Posterior cingulate gyrus (tissue), 11 donors: ENCODE measurements at regions not wholly inside any gene's neighbourhood (a gene's known extent, or its start where the extent isn't known, plus 50 kb on each side); places are given as distances from the start of the nearest gene placed in this dataset.
"Not testable (repeated sequence)": the region's sequence is repeated elsewhere in the genome, so short reads cannot be mapped to it uniquely, and the experiment has no call there.

Experiments used
- DNase-seq, 10 donors: peaks; one replicate each; pipeline versions ENCODE4 v3.0.0 to v3.0.0-alpha.2; 2020 to 2021; ENCODE audit warnings: mixed read lengths in 3 of 10
- intact Hi-C: fragments of 100-400 bp; cut with DNase I; formaldehyde crosslinking; loops from one replicate; pipeline ENCODE4 v1.15.1; 2023

DNA sequence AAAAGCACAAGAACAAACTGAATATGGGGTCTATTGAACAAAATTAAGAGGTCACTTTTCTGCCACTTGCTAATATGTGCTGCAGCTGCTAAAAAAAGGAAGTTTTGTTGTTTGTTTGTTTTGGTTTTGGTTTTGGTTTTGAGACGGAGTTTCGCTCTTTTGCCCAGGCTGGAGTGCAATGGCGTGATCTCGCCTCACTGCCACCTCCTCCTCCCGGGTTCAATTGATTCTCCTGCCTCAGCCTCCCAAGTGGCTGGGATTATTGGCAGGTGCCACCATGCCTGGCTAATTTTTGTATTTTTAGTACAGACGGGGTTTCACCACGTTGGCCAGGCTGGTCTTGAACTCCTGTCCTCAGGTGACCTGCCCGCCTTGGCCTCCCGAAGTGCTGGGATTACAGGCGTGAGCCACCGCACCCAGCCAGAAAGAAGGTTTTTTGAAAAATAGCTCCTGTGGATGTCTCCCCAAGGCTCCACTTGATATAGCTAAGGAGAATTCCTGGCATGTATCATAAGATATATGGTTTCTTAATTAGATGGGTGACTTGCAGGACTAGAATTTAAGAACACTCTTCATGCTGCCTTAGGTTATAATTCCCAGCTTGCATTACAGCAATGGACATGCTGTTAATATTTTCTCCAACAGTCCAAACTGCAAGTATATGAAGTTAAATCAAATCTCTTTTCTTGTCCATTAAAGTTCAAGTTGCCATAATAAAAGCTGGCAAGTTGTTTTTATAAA lies 237.6 kb upstream of the AMIGO2 start:
- intact Hi-C loops: no loop called here
- no peak for DNase-seq

DNA sequence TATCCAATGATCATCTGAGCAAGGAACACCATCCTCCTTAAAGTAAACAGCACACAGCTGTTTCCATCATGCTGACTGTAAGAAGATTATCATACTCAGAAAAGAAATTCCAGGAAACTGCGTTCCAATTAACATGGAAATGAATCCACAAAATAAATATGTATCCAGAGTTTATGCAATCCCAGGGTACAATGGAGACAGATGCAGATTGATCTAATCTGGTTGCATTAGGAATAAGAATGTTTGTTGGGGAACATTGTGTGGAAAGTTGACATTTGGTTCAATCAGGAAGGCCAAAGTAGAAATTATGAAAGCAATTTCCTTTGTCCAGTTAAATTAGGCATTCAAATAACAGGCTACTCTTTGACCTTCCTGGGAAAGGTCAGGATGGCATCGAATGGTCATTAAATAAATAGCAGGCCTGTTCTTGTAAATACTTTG lies 236.9 kb upstream of the AMIGO2 start:
- DNase-seq: no peak
- intact Hi-C loops: no loop called here

DNA sequence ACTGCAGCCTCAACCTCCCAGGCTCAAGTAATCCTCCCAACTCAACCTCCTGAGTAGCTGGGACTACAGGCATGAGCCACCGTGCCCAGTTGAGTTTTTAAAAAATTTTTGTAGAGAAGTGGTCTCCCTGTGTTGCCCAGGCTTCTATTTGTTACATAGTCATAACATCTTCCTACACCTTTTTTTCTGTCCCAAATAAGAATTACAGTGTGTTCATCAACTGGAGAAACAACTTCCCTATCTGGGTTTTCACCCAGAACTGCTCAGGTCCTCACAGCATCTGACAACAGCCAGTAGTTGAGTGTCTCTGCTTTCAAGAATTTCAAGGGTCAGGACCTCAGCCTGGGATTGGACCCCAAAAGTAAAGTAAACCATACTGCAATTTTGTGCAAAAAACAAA lies 235.2 kb upstream of the AMIGO2 start:
- intact Hi-C loops: no loop called here
- no peak for DNase-seq

DNA sequence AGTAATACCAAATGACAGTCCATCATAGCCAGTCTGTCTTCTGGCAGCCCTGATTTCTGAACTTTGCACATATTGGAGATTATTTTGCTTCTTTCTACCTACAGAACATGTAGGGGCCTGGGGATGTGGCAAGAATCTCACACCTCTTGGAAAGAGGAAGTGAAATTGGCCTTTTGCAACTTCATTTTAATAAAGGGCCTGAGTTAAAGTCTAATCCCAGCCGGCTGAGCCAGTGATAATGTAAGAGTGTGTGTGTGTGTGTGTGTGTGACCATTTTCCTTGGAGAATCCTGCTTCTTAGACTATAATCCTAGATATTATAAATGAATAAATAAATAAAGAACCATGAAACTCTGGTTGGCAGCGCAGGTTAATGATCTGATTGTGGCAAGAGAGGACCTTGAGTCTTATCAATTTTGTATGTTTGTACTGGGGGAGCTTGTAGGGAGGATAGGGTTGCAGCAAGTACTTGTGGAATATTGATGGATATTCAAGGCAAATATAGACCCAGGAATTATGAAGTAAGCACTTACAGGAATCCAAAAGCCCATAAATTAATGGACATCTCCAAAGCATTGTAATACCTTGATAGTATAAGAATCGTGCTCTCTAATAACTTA lies 233.2 kb upstream of the AMIGO2 start:
- DNase-seq: no peak
- intact Hi-C loops: no loop called here

DNA sequence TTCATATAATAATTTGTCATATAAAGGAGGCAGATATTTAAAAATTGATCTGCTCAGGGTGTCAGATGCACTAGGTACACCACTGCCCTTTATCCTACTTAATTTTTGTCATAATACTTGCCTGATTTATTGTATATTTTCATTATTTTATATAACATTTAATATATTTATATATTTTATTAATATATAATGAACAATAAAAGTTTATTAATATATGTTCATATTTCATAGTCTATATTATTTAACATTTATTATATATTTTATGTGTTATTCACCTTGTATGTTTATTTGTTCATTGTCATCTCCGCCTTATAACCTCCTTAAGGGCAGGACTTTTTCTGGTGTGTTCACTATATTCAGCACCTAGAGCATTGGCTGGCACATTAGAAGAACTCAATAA lies 232.4 kb upstream of the AMIGO2 start:
- intact Hi-C loops: no loop called here
- DNase-seq: no peak

DNA sequence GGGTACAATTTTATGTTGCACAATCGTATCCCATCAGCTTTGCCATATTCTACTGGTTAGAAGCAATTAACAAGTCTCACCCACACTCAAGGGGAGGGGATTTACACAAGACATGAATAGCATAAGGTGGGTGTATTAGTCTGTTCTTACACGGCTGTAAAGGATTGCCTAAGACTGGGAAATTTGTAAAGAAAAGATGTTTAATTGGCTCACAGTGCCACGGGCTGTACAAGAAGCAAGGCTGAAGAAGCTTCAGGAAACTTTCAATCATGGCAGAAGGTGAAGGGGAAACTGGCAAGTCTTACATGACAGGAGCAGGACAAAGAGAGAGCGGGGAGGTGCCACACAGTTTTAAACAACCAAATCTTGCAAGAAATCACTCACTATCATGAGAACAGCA lies 231.8 kb upstream of the AMIGO2 start:
- intact Hi-C loops: no loop called here
- DNase-seq: no peak

DNA sequence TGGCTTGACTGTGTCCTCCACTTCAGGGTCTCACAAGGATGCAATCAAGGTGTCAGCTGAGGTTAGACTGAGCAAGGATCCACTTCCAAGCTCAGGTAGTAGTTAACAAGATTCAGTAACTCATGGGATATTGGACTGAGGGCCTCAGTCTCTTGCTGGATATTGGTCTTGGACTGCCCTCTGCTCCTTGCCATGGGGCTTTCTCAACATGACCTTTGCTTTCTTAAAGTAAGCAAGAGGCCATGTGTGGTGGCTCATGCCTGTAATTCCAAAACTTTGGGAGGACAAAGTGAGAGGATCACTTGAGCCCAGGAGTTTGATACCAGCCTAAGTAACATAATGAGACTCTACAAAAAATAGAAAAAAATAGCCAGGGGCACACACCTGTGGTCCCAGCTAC lies 231.3 kb upstream of the AMIGO2 start:
- no peak for DNase-seq
- intact Hi-C loops: no loop called here

DNA sequence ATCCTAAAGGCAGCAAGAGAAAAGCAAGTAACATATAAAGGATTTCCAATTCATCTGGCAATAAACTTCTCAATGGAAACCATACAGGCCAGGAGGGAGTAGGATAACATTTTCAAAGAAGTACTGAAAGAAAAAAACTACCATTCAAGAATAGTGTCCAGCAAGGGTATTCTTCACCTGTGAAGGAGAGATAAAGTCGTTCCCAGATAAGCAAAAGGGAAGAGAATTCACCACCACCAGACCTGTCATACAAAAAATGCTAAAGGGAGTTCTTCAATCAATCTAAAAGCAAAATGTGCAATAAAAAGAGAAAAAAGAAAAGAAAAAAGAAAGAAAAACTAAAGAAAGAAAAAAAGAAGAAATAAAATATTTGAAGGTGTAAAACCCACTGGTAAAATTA lies 228.9 kb upstream of the AMIGO2 start:
- intact Hi-C loops: no loop called here
- no peak for DNase-seq

DNA sequence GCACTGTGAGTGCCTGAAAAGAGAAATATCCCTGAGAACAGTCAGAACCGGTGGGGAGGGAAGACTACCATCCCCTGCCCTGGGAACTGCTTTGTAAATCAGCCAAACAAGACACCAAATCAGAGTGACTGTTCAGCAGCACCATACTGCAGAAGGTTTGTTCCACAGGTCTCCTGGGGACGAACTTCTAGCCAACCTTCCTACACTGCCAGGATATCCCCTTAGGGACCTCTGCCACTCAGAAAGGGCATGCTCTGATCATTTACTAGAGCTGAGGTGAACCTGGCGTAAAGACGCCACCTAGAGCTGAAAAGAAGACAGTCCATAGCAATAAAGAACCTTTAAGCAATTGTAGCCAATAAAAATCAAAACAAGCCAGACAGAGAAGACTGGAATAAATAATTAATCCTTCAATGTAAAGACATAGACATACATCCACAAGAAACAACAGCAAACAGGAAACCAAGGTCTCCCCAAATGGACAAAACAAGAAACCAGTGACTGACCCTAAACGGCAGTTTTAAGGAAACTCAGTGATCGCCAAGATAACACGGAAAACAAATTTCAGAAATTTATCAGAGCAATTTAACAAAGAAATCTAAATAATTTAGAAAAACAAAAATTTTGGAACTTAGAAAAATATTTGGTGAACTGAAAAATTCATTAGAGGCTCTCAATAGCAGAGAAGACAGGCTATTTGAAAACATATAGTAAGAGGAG lies 228.1 kb upstream of the AMIGO2 start:
- intact Hi-C loops: no loop called here
- no peak for DNase-seq

DNA sequence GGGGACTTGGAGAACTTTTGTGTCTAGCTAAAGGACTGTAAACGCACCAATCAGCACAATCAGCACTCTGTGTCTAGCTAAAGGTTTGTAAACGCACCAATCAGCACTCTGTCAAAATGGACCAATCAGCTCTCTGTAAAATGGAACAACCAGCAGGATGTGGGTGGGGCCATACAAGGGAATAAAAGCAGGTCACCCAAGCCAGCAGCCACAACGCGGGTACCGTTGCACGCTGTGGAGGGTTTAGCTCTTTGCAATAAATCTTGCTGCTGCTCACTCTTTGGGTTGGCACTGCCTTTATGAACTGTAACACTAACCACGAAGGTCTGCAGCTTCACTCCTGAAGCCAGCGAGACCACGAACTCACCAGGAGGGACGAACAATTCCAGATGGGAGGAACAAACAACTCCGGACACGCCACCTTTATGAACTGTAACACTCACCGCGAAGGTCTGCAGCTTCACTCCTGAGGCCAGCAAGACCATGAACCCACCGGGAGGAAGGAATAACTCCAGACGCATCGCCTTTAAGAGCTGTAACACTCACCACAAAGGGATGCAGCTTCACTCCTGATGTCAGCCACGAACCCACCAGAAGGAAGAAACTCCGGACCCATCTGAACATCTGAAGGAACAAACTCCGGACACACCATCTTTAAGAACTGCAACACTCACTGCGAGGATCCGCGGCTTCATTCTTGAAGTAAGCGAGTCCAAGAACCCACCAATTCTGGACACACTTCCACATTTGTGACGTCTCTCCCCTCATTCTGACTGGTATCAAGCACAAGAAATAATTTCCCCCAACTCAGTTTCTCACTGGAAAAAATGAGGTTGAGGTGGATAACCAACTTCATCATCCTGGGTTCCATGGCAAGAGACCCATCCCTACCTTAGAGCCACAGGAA lies 227.3 kb upstream of the AMIGO2 start:
- DNase-seq, intact Hi-C loops: not testable (repeated sequence)

DNA sequence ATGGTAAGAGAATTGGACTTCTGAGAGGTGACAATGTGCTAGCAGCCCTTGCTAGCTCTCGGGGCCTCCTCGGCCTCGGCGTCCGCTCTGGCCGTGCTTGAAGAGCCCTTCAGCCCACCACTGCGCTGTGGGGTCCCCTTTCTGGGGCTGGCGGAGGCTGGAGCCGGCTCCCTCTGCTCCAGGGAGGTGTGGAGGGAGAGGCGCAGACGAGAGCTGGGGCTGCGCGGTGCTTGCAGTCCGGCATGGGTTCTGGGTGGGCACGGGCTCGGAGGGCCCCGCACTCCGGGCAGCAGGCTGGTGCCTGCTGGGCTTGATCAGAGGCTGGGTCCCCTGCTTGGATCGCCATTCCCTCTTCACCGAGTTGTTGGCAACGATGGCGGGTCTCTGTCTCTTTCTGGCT lies 226.4 kb upstream of the AMIGO2 start:
- intact Hi-C loops: no loop called here
- peak in 1 of 10 donors; percentile 68 for DNase-seq

DNA sequence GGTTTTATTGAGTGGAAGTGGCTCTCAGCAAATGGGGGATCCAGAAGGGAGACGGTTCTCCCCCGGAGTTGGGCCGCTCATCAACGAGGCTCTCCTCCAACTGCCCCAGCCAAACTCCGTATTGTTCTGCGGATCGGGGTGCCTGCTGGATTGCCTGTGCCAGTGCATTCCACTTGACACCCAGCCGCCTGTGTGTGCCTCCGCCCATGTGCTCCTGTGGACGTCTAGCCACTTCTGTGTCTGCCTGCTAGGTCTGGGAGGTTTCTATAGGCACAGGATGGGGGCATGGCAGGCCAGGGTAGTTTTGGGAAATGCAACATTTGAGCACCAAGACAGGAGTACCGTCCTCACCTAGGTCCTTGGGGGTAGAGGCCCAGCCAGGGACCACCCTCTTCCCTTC lies 225.7 kb upstream of the AMIGO2 start:
- peak in 1 of 10 donors; percentile 76 for DNase-seq
- intact Hi-C loops: no loop called here

DNA sequence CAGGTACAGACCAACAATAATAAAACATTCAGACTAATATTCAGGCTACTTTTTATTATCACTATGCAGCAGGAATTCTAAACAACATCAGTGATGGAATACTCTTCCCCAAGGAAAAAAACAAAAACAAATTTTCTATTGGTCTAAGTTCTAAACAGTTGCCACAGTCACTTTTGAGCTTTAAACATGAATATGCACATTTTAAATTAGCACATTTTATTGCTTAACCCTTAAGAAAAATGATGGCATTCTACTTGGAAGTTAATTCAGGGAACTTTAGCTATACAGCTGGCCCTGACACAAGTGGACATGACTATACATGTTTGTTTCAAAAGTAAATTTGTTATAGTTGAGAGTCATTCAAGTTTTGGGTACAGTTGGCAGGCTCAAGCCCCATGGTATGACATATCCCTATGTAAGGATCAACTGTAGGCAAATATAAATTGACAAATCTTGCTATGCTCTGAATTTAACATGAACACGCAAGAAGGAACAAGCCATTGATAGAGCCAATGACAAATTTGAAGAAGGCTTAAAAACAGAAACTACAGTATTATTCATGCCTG lies 224.3 kb upstream of the AMIGO2 start:
- intact Hi-C loops: no loop called here
- DNase-seq: no peak

DNA sequence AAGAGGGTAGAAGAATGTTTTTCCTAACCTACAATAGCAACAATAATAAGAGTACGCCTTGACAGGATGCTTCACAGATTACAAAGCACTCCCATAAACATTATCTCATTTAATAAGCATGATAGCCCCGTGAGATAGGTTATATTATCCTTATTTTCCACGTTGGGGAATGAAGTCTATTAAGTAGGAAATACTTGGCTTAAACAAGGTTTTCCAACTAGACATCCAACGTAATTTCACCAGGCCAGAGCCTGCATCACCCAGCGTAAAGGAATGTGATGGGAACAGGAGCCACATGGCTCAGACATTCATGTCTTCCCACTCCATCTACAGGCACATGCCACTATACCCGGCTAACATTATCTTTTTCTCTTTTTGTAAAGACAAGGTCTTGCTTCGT lies 223.4 kb upstream of the AMIGO2 start:
- no peak for DNase-seq
- intact Hi-C loops: no loop called here

DNA sequence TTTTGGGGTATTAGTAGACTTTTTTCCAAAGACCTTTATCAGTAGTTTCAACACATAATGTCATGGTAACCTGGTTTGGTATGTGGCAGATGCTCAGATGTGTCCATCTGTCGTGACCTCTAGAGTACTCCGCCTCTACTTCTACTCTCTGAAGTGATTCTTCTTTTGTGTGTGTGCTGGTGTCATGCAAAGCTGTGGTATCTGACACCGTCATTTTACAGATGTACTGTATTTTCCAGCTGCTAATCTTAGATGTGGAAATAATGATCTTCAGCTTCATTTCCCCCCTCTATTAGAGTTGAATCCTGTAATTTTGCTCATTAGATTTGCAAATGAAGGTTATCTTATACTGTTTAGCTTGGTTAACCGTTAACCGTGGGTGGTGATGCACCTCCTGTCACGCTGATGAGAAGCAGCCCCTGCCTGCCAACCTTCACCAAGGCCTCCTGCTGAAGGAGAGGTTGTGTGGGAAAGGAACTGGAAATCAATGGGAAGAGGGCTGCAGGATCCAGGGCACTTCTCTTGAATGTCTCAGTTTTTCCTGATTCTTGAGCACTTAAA lies 222.4 kb upstream of the AMIGO2 start:
- no peak for DNase-seq
- intact Hi-C loops: no loop called here

DNA sequence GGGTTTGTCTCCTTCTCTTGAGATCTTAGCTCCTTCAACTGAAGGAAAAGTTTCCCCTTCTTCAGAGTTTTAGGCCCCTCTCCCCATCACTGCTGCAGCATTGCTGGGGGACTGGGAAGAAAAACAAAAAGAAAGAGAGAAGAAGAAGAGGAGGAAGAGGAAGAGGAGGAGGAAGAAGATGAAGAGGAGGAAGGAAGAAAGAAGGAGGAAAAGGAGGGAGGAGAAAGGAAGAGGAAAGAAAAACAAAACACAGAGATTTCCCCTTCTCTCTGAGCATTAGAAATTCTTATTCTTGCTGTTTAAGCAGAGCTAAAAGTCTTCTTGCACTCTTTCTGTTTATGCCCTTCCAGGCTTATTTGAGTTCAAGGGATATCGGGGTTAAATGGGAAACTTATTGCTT lies 219.8 kb upstream of the AMIGO2 start:
- intact Hi-C loops: no loop called here
- no peak for DNase-seq

DNA sequence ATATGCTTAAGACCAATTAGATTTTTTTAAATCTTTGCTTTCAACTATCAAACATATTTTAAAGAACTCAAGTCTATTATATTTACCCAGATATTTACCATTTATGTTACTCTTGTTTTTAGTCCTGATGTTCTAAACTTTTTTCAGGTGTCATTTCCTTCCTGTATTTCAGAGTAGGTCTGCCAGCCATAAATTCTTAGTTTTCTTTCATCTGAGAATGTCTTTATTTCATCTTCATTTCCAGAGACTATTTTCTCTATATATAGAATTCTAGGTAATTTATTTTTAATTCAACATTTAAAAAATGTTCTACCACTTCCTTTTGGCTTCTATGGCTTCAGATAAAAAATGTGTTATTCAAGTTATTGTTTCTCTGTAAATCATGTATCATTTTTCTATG lies 218.2 kb upstream of the AMIGO2 start:
- no peak for DNase-seq
- intact Hi-C loops: no loop called here

DNA sequence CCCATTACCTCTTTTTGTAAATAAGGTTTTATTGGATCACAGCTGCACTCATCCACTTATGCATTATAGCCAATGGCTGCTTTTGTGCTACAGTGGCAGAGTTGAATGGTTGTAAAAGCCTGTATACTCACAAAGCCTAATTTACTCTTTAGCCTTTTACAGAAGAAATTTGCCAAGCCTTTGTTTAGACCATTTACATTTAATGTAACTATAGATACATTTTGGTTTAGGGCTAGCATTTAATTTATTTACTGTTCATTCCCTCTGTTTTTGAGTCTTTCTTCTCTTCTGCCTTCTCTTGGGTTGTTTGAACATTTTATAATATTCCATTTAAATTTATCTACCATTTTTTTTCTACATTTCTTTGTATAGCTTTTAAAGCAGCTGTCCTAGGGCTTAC lies 217.1 kb upstream of the AMIGO2 start:
- DNase-seq: no peak
- intact Hi-C loops: no loop called here

DNA sequence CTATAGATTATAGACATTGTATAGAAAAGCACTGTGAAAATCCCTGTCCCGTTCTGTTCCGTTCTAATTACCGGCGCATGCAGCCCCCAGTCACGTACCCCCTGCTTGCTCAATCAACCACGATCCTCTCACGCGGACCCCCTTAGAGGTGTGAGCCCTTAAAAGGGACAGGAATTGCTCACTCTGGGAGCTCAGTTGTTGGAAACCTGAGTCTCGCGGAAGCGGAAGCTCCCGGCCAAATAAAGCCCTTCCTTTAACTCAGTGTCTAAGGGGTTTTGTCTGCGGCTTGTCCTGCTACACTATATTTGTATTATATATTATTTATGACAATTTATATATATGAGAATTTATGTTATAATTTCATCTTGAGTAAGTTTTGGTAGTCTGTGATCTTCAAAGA lies 213.6 kb upstream of the AMIGO2 start:
- intact Hi-C loops: no loop called here
- DNase-seq: peak in 1 of 10 donors; percentile 48

DNA sequence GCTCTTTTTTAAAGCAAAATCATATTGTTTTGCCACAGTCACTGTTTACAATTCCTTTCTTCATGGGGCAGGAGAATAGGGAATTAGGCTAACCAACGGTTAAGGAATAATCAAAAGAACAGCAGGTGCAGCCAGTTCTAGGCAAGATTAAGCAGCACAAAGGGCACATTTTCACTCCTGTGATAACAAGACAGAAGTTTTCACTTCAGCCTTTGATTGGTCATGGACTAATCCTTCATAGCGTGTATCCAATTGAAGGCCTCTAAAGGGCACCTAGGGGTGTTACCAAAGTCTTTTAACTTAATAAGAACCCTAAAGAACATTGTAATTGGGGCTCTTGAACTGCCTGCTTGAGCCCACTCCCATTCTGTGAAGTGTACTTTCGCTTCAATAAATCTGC lies 206.9 kb upstream of the AMIGO2 start:
- intact Hi-C loops: no loop called here
- no peak for DNase-seq
